NB4 (cell line): ENCODE measurements at regions not wholly inside any gene's neighbourhood (a gene's known extent, or its start where the extent isn't known, plus 50 kb on each side); places are given as distances from the start of the nearest gene placed in this dataset.
"Not testable (repeated sequence)": the region's sequence is repeated elsewhere in the genome, so short reads cannot be mapped to it uniquely, and the experiment has no call there.

Experiments used
- CTCF ChIP-seq: IDR thresholded peaks from one replicate; pipeline ENCODE4 v1.5.1; 2012; ENCODE audit warnings: low read depth, low read length
- POLR2A ChIP-seq: IDR thresholded peaks from 2 replicates; pipeline ENCODE4 v1.6.1; 2011; ENCODE audit warnings: mild to moderate bottlenecking; ENCODE audit not compliant: insufficient read length; ENCODE audit errors: extremely low read depth

- not testable (repeated sequence) for TF ChIP-seq CTCF, POLR2A
Measured at GRCh38 chr9:61971635-61972034, 781.8 kb downstream of the SPATA31A7 start.
